Ishikawa (cell line): ENCODE measurements at regions not wholly inside any gene's neighbourhood (a gene's known extent, or its start where the extent isn't known, plus 50 kb on each side); places are given as distances from the start of the nearest gene placed in this dataset.
A peak's percentile ranks its signal among the peaks of the same experiment; 100 is the strongest.

Experiments used
- CEBPB ChIP-seq: IDR thresholded peaks from 2 replicates; pipeline ENCODE4 v1.6.1; 2012
- CREB1 ChIP-seq: IDR thresholded peaks from 2 replicates; pipeline ENCODE4 v1.6.1; 2012; ENCODE audit warnings: low read depth
- EGR1 ChIP-seq: IDR thresholded peaks from 2 replicates; pipeline ENCODE4 v1.6.1; 2012
- EP300 ChIP-seq: IDR thresholded peaks from 2 replicates; pipeline ENCODE4 v1.6.1; 2012; ENCODE audit warnings: borderline replicate concordance
- FOXM1 ChIP-seq: IDR thresholded peaks from 2 replicates; pipeline ENCODE4 v1.6.1; 2012; ENCODE audit warnings: low read depth, borderline replicate concordance
- NFIC ChIP-seq: IDR thresholded peaks from 2 replicates; pipeline ENCODE4 v1.6.1; 2012
- RAD21 ChIP-seq: IDR thresholded peaks from 2 replicates; pipeline ENCODE4 v1.6.1; 2012; ENCODE audit warnings: low read depth
- TAF1 ChIP-seq: IDR thresholded peaks from 2 replicates; pipeline ENCODE4 v1.6.1; 2012; ENCODE audit warnings: low read depth, mild to moderate bottlenecking
- TCF12 ChIP-seq: IDR thresholded peaks from 2 replicates; pipeline ENCODE4 v1.6.1; 2012; ENCODE audit warnings: low read depth
- TEAD4 ChIP-seq: IDR thresholded peaks from 2 replicates; pipeline ENCODE4 v1.6.1; 2012
- USF1 ChIP-seq: IDR thresholded peaks from 2 replicates; pipeline ENCODE4 v1.6.1; 2012
- YY1 ChIP-seq: IDR thresholded peaks from 2 replicates; pipeline ENCODE4 v1.6.1; 2012; ENCODE audit warnings: low read depth
- ZBTB7A ChIP-seq: IDR thresholded peaks from 2 replicates; pipeline ENCODE4 v1.6.1; 2012; ENCODE audit warnings: low read depth
- TF ChIP-seq, protein P1 (sequence below): IDR thresholded peaks from 2 replicates; pipeline ENCODE4 v1.6.1; 2012
- TF ChIP-seq, protein P2 (sequence below): IDR thresholded peaks from 2 replicates; pipeline ENCODE4 v1.6.1; 2012; ENCODE audit warnings: low read depth, mild to moderate bottlenecking

GRCh38 chrX:113408843-113409242 is 568.2 kb upstream of the AMOT start:
- no peak for TF ChIP-seq TCF12

GRCh38 chrX:113400193-113400704 is 559.6 kb upstream of the AMOT start:
- no peak for TF ChIP-seq CEBPB
- TF ChIP-seq TEAD4: 0 out of 2 replicates have a peak, but pooled peaks have one; percentile 10

GRCh38 chrX:113399506-113400192 is 559.0 kb upstream of the AMOT start:
- TF ChIP-seq YY1 (no peak), TCF12 (no peak), CEBPB (no peak), CREB1 (no peak), ZBTB7A (no peak)

- no peak for TF ChIP-seq RAD21
- TF ChIP-seq EP300: no peak
- TF ChIP-seq NFIC: no peak
- TF ChIP-seq EGR1: no peak
- no peak for TF ChIP-seq ZBTB7A
- TF ChIP-seq TAF1: no peak
- TF ChIP-seq FOXM1: no peak
- no peak for TF ChIP-seq TCF12
- TF ChIP-seq USF1: no peak
- TF ChIP-seq, protein P1, sequence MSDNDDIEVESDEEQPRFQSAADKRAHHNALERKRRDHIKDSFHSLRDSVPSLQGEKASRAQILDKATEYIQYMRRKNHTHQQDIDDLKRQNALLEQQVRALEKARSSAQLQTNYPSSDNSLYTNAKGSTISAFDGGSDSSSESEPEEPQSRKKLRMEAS: no peak
- TF ChIP-seq, protein P2, sequence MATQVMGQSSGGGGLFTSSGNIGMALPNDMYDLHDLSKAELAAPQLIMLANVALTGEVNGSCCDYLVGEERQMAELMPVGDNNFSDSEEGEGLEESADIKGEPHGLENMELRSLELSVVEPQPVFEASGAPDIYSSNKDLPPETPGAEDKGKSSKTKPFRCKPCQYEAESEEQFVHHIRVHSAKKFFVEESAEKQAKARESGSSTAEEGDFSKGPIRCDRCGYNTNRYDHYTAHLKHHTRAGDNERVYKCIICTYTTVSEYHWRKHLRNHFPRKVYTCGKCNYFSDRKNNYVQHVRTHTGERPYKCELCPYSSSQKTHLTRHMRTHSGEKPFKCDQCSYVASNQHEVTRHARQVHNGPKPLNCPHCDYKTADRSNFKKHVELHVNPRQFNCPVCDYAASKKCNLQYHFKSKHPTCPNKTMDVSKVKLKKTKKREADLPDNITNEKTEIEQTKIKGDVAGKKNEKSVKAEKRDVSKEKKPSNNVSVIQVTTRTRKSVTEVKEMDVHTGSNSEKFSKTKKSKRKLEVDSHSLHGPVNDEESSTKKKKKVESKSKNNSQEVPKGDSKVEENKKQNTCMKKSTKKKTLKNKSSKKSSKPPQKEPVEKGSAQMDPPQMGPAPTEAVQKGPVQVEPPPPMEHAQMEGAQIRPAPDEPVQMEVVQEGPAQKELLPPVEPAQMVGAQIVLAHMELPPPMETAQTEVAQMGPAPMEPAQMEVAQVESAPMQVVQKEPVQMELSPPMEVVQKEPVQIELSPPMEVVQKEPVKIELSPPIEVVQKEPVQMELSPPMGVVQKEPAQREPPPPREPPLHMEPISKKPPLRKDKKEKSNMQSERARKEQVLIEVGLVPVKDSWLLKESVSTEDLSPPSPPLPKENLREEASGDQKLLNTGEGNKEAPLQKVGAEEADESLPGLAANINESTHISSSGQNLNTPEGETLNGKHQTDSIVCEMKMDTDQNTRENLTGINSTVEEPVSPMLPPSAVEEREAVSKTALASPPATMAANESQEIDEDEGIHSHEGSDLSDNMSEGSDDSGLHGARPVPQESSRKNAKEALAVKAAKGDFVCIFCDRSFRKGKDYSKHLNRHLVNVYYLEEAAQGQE: no peak
- TF ChIP-seq CEBPB: no peak
- no peak for TF ChIP-seq TEAD4
Measured at GRCh38 chrX:113392355-113392754, 551.7 kb upstream of the AMOT start.

GRCh38 chrX:113391875-113392274 is 551.2 kb upstream of the AMOT start:
- no peak for TF ChIP-seq ZBTB7A
- no peak for TF ChIP-seq FOXM1
- TF ChIP-seq, protein P1: no peak
- TF ChIP-seq USF1: no peak
- TF ChIP-seq CEBPB: no peak
- no peak for TF ChIP-seq TEAD4
- no peak for TF ChIP-seq RAD21
- TF ChIP-seq CREB1: no peak
- no peak for TF ChIP-seq YY1
- TF ChIP-seq, protein P2: no peak
- no peak for TF ChIP-seq NFIC
- no peak for TF ChIP-seq EGR1
- TF ChIP-seq EP300: no peak
- TF ChIP-seq TAF1: no peak
- TF ChIP-seq TCF12: no peak

DNA sequence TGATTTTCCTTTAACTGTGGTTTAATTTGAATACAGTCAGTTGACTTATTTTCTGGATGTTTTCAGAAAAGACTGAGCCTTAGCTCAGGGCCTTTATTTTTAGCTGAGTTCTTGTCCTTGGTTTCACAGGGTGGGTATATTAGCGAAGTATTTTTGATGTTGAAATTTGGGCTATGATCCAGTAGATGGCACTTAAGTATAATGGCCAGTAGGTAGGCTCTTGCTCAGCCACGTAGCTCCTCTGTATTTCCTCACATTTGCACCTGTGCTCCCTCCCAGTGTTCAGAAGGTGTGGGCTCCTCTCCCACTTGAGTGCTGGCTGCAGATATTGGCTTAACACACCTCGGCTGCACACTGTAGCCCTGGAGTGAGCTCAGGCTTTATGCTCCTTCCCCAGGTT is 549.9 kb upstream of the AMOT start:
- peak; percentile 24 for TF ChIP-seq RAD21
- TF ChIP-seq ZBTB7A: no peak
- TF ChIP-seq CREB1: no peak

GRCh38 chrX:113389846-113390245 is 549.2 kb upstream of the AMOT start:
- TF ChIP-seq TEAD4 (no peak), EP300 (no peak), ZBTB7A (no peak), FOXM1 (no peak), CREB1 (no peak), CEBPB (no peak), USF1 (no peak), TAF1 (no peak), RAD21 (no peak), YY1 (no peak), TCF12 (no peak), EGR1 (no peak), NFIC (no peak)
- TF ChIP-seq, protein P2: no peak
- TF ChIP-seq, protein P1: no peak
